ENCODE measurements at regions not wholly inside any gene's neighbourhood (a gene's known extent, or its start where the extent isn't known, plus 50 kb on each side); places are given as distances from the start of the nearest gene placed in this dataset.

DNA sequence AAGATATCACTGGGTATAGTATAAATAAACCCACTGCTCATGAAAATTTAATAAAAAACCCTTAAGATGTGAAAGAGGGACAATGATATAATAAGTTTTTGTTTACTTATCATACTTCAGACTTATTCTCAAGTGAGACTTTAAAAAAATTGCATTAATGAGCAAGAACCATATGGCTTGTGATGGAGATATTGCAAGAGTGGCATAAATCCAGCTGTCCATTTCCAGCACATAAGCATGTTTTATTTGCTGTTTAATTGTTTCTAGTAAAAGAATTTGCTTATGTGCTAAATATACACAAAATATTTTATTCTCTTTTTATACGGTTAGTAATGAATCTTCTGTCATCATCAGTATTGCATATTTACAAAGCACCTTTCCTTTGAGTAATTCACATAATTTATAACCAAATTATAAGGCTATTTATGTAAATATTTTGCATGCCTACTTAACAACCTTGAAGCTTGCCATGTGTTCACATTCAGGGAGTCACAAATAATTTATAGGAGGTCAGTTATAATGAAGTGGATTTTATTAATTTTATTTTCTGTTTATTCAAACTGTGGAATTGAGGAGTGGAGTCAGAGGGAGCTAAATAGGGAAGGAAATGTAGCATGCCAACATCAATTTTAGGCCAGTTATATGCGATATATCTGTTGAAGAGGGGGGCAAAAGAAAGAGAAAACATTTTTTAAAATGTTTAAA lies 318.5 kb upstream of the CWC22 start:
- no peak for DNase-seq

DNA sequence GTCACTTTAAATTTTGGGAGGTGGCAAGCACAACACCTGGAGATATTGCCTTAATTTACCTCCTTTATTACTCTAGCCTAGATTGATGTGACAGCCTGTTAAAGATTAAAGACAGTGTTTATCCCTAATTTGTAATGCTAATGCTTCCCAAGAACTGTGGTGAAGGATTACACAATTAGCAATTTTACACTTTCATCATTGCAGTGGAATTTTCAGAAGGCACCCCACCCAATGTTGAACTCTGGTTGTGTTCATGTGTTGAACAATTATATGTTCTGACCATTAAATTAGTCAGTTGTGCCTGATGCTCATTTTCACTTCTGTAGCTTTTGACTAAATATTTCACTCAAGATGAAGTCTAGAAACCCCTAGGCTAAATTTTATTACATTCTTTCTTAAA lies 317.1 kb upstream of the CWC22 start:
- peak; percentile 29 for DNase-seq
- H3K9me3 ChIP-seq (ENCODE audit: low read depth) = no peaks in the 10 kb centered on the region

More for the DNA sequence above, 318.5 kb upstream of the CWC22 start:
- Histone ChIP-seq H3K4me3 (no peak overlapping the region), H4K20me1 (ENCODE audit: insufficient read depth) (no peaks in the 10 kb centered on the region), H3K4me1 (ENCODE audit: insufficient read depth) (peaks cover 27% of the 10 kb centered on the region), H3K9me2 (ENCODE audit: insufficient read depth) (no peaks in the 10 kb centered on the region), H3K9ac (no peak overlapping the region), H2AFZ (no peak overlapping the region), H3K27ac (no peak overlapping the region), H3K4me2 (ENCODE audit: unreplicated experiment) (no peak overlapping the region), H3K36me3 (ENCODE audit: low read depth) (no peaks in the 10 kb centered on the region), H3K27me3 (replicated peaks; ENCODE audit: insufficient read depth) (no peaks in the 10 kb centered on the region), H3K79me2 (ENCODE audit: insufficient read depth) (no peaks in the 10 kb centered on the region), H3K9me3 (ENCODE audit: low read depth) (no peaks in the 10 kb centered on the region), H3F3A (ENCODE audit: insufficient read depth) (peaks cover 6% of the 10 kb centered on the region; the same call in 1 of the 2 replicates)
- WGBS, 2 experiments (ENCODE audit: low coverage in 1 of 2, low lambda C conversion rate in 2 of 2, missing lambda C conversion rate in 2 of 2) = 93 to 94% methylated on average over 2 of the region's 2 CpGs
- in situ Hi-C loops (cut with MboI) = no loop called here
- TF ChIP-seq EZH2phosphoT487 (IDR thresholded peaks at IDR 0.05; ENCODE audit: insufficient read depth, low read depth) (no peak), EZH2 (IDR thresholded peaks at IDR 0.05; ENCODE audit: insufficient read depth, poor library complexity, severe bottlenecking) (no peak)

DNA sequence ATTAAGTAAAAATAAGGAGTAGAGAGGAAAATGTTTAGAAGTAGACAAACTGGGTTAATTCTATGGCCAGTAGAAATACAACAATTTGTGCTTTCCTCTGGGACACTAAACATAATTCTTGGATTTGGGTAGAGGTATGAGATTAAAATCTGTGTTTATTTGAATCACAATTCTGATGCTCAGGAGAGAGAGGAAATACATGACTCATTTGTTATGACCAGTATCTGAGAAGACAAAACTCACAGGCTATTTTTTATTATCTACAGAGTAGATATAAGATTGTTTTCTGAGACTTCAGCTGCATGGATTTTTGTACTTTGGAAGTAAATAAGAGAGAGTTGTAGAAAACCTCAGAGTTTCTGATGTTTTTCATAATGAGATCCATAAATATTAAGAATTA lies 315.7 kb upstream of the CWC22 start:
- Histone ChIP-seq H3K4me2 (ENCODE audit: unreplicated experiment) (peak overlapping the region; percentile 49), H3K9me3 (ENCODE audit: low read depth) (no peaks in the 10 kb centered on the region), H3K9me2 (ENCODE audit: insufficient read depth) (no peaks in the 10 kb centered on the region), H3K4me1 (ENCODE audit: insufficient read depth) (peaks cover 27% of the 10 kb centered on the region), H3F3A (ENCODE audit: insufficient read depth) (peaks cover 6% of the 10 kb centered on the region; the same call in 1 of the 2 replicates), H3K27me3 (replicated peaks; ENCODE audit: insufficient read depth) (no peaks in the 10 kb centered on the region), H3K27ac (no peak overlapping the region), H3K79me2 (ENCODE audit: insufficient read depth) (no peaks in the 10 kb centered on the region), H4K20me1 (ENCODE audit: insufficient read depth) (no peaks in the 10 kb centered on the region), H3K4me3 (no peak overlapping the region), H2AFZ (no peak overlapping the region), H3K36me3 (ENCODE audit: low read depth) (no peaks in the 10 kb centered on the region), H3K9ac (no peak overlapping the region)
- TF ChIP-seq EZH2phosphoT487 (IDR thresholded peaks at IDR 0.05; ENCODE audit: insufficient read depth, low read depth) (no peak), EZH2 (IDR thresholded peaks at IDR 0.05; ENCODE audit: insufficient read depth, poor library complexity, severe bottlenecking) (no peak)
- in situ Hi-C loops (cut with MboI) = no loop called here
- DNase-seq = peak; percentile 72

More for the DNA sequence above, 317.1 kb upstream of the CWC22 start:
- Histone ChIP-seq H3K4me3 (no peak overlapping the region), H3K36me3 (ENCODE audit: low read depth) (no peaks in the 10 kb centered on the region), H3K79me2 (ENCODE audit: insufficient read depth) (no peaks in the 10 kb centered on the region), H3K9ac (no peak overlapping the region), H3K4me1 (ENCODE audit: insufficient read depth) (peaks cover 27% of the 10 kb centered on the region), H3K27me3 (replicated peaks; ENCODE audit: insufficient read depth) (no peaks in the 10 kb centered on the region), H2AFZ (0 out of 2 replicates have a peak overlapping the region, but pooled peaks have one; percentile 10), H3F3A (ENCODE audit: insufficient read depth) (peaks cover 6% of the 10 kb centered on the region; the same call in 1 of the 2 replicates), H3K27ac (no peak overlapping the region), H3K9me2 (ENCODE audit: insufficient read depth) (no peaks in the 10 kb centered on the region), H3K4me2 (ENCODE audit: unreplicated experiment) (no peak overlapping the region), H4K20me1 (ENCODE audit: insufficient read depth) (no peaks in the 10 kb centered on the region)
- TF ChIP-seq EZH2 (IDR thresholded peaks at IDR 0.05; ENCODE audit: insufficient read depth, poor library complexity, severe bottlenecking) = no peak
- TF ChIP-seq EZH2phosphoT487 (IDR thresholded peaks at IDR 0.05; ENCODE audit: insufficient read depth, low read depth) = no peak
- in situ Hi-C loops (cut with MboI) = no loop called here

DNA sequence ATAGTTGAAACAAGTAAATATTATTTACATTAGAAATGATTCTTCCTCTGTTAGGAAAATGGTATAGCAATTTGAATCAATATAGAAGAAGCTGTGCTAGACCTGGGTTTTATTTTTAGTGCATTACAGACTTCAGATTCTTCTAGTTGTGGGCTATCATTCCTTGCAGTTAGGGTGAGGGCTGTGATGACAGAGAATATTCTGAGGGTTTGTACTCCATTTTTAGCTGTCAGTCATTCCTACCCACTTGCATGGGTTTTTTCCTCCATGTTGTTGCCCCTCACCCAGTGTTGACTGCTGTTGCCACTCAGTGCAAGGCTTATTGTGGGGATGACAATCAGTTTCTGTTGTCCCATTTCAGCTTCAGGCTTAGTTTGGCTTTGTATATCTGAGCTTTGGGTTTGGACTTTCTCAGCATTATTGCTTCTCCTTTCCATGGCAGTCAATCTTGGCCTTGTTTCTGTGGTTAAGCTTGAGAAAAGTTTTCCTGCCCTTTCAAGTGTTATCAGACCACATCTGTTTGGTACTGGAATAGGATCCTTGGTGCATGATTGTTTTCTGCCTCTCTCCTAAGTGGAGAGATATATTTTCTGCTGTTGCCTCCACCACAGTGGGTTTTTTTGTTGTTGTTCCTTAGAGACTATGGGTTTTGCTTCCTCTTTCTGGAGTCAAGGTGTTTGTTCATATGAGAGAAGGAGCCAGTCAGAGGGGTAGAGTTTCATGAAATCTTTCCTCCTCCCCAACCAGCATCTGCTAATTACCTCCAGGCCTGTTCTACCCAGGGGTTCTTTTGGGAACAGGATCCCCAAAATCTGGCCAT lies 312.7 kb upstream of the CWC22 start:
- H4K20me1 ChIP-seq (ENCODE audit: insufficient read depth) = no peaks in the 10 kb centered on the region
- no peak for TF ChIP-seq EZH2phosphoT487 (IDR thresholded peaks at IDR 0.05; ENCODE audit: insufficient read depth, low read depth)
- TF ChIP-seq EZH2 (IDR thresholded peaks at IDR 0.05; ENCODE audit: insufficient read depth, poor library complexity, severe bottlenecking) = no peak
- DNase-seq = no peak
- no peak overlapping the region for H3K4me2 ChIP-seq (ENCODE audit: unreplicated experiment)
- no peaks in the 10 kb centered on the region for H3K27me3 ChIP-seq (replicated peaks; ENCODE audit: insufficient read depth)
- H3K9me2 ChIP-seq (ENCODE audit: insufficient read depth) = no peaks in the 10 kb centered on the region
- peaks cover 26% of the 10 kb centered on the region for H3K4me1 ChIP-seq (ENCODE audit: insufficient read depth)
- no peaks in the 10 kb centered on the region for H3K9me3 ChIP-seq (ENCODE audit: low read depth)
- H3K27ac ChIP-seq = no peak overlapping the region
- in situ Hi-C loops (cut with MboI) = no loop called here
- peaks cover 6% of the 10 kb centered on the region; the same call in 1 of the 2 replicates for H3F3A ChIP-seq (ENCODE audit: insufficient read depth)
- no peaks in the 10 kb centered on the region for H3K79me2 ChIP-seq (ENCODE audit: insufficient read depth)
- no peak overlapping the region for H2AFZ ChIP-seq
- H3K4me3 ChIP-seq = no peak overlapping the region
- no peaks in the 10 kb centered on the region for H3K36me3 ChIP-seq (ENCODE audit: low read depth)
- H3K9ac ChIP-seq = no peak overlapping the region
